HAP-1 (cell line): ENCODE measurements at regions not wholly inside any gene's neighbourhood (a gene's known extent, or its start where the extent isn't known, plus 50 kb on each side); places are given as distances from the start of the nearest gene placed in this dataset.

Experiments
- DNase-seq, 2 experiments: peaks; one replicate each; pipeline ENCODE4 v3.0.0-alpha.2; 2016 to 2020; ENCODE audit warnings: low spot score in 2 of 2
- H3K27me3 ChIP-seq: fragments of 250-450 bp; sonication (Bioruptor Pico); 2 replicates; pipeline ENCODE4 v1.5.1; 2020; ENCODE audit warnings: low read depth, mild to moderate bottlenecking, moderate library complexity
- H3K36me3 ChIP-seq: fragments of 250-450 bp; sonication (Bioruptor Pico); replicated peaks from 2 replicates; pipeline ENCODE4 v1.5.1; 2020; ENCODE audit warnings: mild to moderate bottlenecking
- H3K4me1 ChIP-seq: fragments of 250-450 bp; sonication (Bioruptor Pico); 2 replicates; pipeline ENCODE4 v1.5.1; 2020; ENCODE audit warnings: mild to moderate bottlenecking
- H3K4me3 ChIP-seq: fragments of 250-450 bp; sonication (Bioruptor Pico); 2 replicates; pipeline ENCODE4 v1.5.1; 2020; ENCODE audit warnings: mild to moderate bottlenecking, moderate library complexity
- H3K9me3 ChIP-seq: fragments of 250-450 bp; sonication (Bioruptor Pico); 2 replicates; pipeline ENCODE4 v1.5.1; 2020; ENCODE audit warnings: mild to moderate bottlenecking, moderate library complexity
- in situ Hi-C: fragments of 300-500 bp; cut with MboI; formaldehyde crosslinking; loops from 3 replicates; pipeline ENCODE4 v1.14.3; 2020; ENCODE audit warnings: low sequenced_read_pairs, inconsistent platforms, mixed read lengths

- H3K4me1 ChIP-seq, result no peaks in the 10 kb centered on the region
- H3K27me3 ChIP-seq, result no peaks in the 10 kb centered on the region
- in situ Hi-C loops, result loop anchor here (25.0 kb wide), 1 partner anchor 143 kb away; no protein-coding TSS in a partner anchor
- peak in 1 of 2 experiments; percentile 1 for DNase-seq
- H3K9me3 ChIP-seq, result no peaks in the 10 kb centered on the region
- H3K36me3 ChIP-seq, result no peaks in the 10 kb centered on the region
- no peak overlapping the region for H3K4me3 ChIP-seq
These were observed 180.1 kb upstream of the CST7 start for GRCh38 chr20:24768713-24769601.

DNA sequence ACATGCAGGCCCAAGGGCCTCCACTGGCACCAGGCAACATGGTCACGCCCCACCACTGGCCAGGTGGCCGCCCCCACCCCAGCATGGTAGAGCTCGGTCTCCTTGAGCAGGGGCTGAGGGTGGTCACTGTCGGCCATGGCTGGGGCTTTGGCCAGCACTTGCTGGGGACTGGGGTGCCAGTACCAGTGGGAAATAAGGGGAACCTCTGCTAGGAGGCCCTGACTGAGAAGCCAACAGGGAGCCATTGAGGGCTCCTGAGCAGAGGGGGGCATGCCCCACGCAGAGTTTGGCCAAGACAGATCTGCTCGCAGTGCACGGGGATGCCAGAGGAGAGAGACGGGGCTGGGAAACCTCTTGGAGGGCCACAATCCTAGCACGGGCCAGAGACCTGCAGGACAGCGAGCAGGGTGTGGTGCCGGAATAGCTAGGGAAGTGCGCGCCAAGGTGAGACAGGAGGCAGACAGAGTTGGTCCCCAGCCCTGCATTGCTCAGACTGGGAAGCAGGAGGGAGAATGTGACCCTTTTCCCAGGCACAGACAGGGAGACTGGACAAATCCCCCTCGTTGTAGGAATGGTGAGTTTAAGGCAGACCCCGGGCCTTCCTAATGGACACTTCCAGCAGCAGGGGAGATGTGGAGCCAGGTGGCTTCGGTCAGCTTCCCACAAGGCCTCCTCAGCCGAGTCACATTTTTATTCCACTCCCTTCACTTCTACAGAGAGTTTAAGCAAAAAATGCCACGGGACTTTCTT, 179.0 kb upstream of the CST7 start:
- peak in 1 of 2 experiments; percentile 3 for DNase-seq
- H3K4me1 ChIP-seq, result no peaks in the 10 kb centered on the region
- no peak overlapping the region for H3K4me3 ChIP-seq
- no peaks in the 10 kb centered on the region for H3K36me3 ChIP-seq
- no peaks in the 10 kb centered on the region for H3K9me3 ChIP-seq
- in situ Hi-C loops, result loop anchor here (25.0 kb wide), 1 partner anchor 142 kb away; no protein-coding TSS in a partner anchor
- no peaks in the 10 kb centered on the region for H3K27me3 ChIP-seq

- Histone ChIP-seq H3K27me3 (no peaks in the 10 kb centered on the region), H3K4me1 (no peaks in the 10 kb centered on the region), H3K36me3 (no peaks in the 10 kb centered on the region), H3K4me3 (no peak overlapping the region), H3K9me3 (no peaks in the 10 kb centered on the region)
- in situ Hi-C loops, result loop anchor here (25.0 kb wide), 1 partner anchor 141 kb away; no protein-coding TSS in a partner anchor
- peak in 1 of 2 experiments; percentile 5 for DNase-seq
These were observed 178.2 kb upstream of the CST7 start for GRCh38 chr20:24770628-24771541.

GRCh38 chr20:24771542-24772061, 177.5 kb upstream of the CST7 start:
- no peaks in the 10 kb centered on the region for H3K4me1 ChIP-seq

GRCh38 chr20:24772667-24773066, 176.4 kb upstream of the CST7 start:
- Histone ChIP-seq H3K9me3 (no peaks in the 10 kb centered on the region), H3K27me3 (no peaks in the 10 kb centered on the region), H3K4me1 (no peaks in the 10 kb centered on the region), H3K36me3 (no peaks in the 10 kb centered on the region), H3K4me3 (no peak overlapping the region)
- DNase-seq, result no peak
- in situ Hi-C loops, result loop anchor here (25.0 kb wide), 1 partner anchor 140 kb away; no protein-coding TSS in a partner anchor

More at GRCh38 chr20:24771542-24772061, 177.5 kb upstream of the CST7 start:
- Histone ChIP-seq H3K27me3 (no peaks in the 10 kb centered on the region), H3K36me3 (no peaks in the 10 kb centered on the region), H3K9me3 (no peaks in the 10 kb centered on the region), H3K4me3 (no peak overlapping the region)
- peak in 1 of 2 experiments; percentile 5 for DNase-seq
- in situ Hi-C loops, result loop anchor here (25.0 kb wide), 1 partner anchor 141 kb away; no protein-coding TSS in a partner anchor

GRCh38 chr20:24773168-24773567, 175.9 kb upstream of the CST7 start:
- H3K9me3 ChIP-seq, result no peaks in the 10 kb centered on the region
- H3K4me1 ChIP-seq, result no peaks in the 10 kb centered on the region

DNA sequence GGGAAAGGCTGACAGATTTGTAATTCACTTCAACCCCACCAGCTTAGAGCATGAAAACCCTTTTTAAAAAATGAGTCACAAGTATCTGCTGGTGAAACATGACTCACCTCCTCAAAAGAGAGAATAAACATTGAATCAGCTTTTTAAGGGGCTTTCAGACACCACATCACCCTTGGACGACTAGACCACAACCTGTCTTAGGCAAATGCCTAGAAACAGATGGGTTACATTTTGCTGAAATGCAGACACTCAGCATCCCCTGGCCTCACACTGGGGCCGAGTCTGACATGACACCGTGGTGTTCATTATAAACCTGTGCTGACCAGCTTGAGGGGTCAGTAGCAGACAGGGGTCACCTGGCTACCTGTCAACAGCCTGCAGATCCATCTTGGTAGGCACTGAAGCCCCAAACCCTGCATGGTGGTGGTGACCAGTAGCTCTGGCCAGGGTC, 175.3 kb upstream of the CST7 start:
- Histone ChIP-seq H3K4me1 (no peaks in the 10 kb centered on the region), H3K27me3 (no peaks in the 10 kb centered on the region), H3K36me3 (no peaks in the 10 kb centered on the region), H3K4me3 (no peak overlapping the region), H3K9me3 (no peaks in the 10 kb centered on the region)
- DNase-seq, result no peak
- in situ Hi-C loops, result loop anchor here (25.0 kb wide), 1 partner anchor 139 kb away; no protein-coding TSS in a partner anchor

More at GRCh38 chr20:24773168-24773567, 175.9 kb upstream of the CST7 start:
- Histone ChIP-seq H3K4me3 (no peak overlapping the region), H3K36me3 (no peaks in the 10 kb centered on the region), H3K27me3 (no peaks in the 10 kb centered on the region)
- in situ Hi-C loops, result loop anchor here (25.0 kb wide), 1 partner anchor 139 kb away; no protein-coding TSS in a partner anchor
- no peak for DNase-seq

DNA sequence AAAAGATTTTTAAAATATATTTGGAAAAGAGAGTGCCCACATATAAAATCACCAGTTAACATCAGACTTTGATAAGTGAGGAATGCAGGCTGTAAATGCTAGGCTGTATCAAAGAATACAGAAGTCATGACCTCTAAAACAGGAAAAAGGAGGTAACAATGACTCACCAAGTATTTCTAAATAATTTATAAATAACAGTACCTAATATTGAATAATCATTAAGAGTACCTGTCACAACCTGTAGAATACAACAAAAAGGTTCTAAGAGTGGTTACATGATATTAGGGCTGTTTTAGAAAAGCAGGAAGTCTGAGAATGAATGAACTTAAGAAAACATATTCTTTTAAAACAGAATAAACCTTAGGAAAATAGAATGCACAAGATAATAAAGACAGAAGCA, 173.1 kb upstream of the CST7 start:
- Histone ChIP-seq H3K9me3 (no peaks in the 10 kb centered on the region), H3K36me3 (no peaks in the 10 kb centered on the region), H3K27me3 (no peaks in the 10 kb centered on the region), H3K4me1 (no peaks in the 10 kb centered on the region), H3K4me3 (no peak overlapping the region)
- no peak for DNase-seq
- in situ Hi-C loops, result no loop called here

GRCh38 chr20:24776755-24777271, 172.3 kb upstream of the CST7 start:
- Histone ChIP-seq H3K27me3 (no peaks in the 10 kb centered on the region), H3K4me3 (no peak overlapping the region)
- in situ Hi-C loops, result no loop called here

DNA sequence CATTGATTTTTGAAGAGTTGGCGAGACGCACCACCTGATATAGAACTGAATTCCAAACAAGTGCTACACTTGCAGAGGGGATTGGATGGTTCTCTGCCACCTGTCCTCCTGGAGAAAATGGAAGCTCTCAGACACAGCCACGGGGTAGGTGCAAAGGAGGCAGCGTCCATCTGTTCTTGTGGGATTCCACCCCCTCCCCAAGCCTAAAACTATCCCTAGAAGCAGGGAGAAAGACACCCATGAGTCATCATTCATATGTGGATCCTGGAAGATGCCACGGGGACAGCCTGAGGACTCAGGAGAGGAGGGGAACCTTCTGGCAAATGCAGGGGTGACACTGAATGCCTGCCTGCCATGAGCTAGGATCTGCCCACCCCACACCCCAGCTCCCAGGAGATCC, 171.3 kb upstream of the CST7 start:
- Histone ChIP-seq H3K4me3 (no peak overlapping the region), H3K4me1 (no peaks in the 10 kb centered on the region), H3K36me3 (no peaks in the 10 kb centered on the region), H3K27me3 (no peaks in the 10 kb centered on the region), H3K9me3 (no peaks in the 10 kb centered on the region)
- in situ Hi-C loops, result no loop called here
- no peak for DNase-seq

More at GRCh38 chr20:24776755-24777271, 172.3 kb upstream of the CST7 start:
- DNase-seq, result no peak
- Histone ChIP-seq H3K4me1 (no peaks in the 10 kb centered on the region), H3K9me3 (no peaks in the 10 kb centered on the region), H3K36me3 (no peaks in the 10 kb centered on the region)

DNA sequence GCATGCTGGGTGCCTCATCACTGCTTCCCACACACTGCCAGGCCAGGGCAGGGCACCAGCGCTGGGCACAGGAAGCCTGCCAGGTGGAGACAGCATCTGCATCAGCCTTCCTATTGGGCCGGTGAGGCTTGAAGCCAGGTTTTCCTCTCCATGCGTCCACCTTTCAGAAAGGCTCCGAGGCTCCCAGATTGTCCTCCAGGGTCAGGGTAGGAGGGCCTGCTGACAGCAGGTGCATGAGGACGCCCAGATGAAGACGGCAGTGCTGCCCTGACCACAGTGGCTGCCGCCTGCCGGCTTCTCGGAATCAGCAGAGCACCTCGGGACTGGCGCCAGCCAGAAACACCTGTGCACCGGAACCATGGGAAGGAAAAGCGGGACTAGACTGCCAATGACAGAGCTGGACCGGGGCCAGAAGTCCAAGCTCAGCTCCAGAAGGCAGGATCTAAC, 170.5 kb upstream of the CST7 start:
- Histone ChIP-seq H3K4me1 (no peaks in the 10 kb centered on the region), H3K4me3 (no peak overlapping the region), H3K27me3 (no peaks in the 10 kb centered on the region), H3K9me3 (no peaks in the 10 kb centered on the region), H3K36me3 (no peaks in the 10 kb centered on the region)
- in situ Hi-C loops, result no loop called here
- no peak for DNase-seq

DNA sequence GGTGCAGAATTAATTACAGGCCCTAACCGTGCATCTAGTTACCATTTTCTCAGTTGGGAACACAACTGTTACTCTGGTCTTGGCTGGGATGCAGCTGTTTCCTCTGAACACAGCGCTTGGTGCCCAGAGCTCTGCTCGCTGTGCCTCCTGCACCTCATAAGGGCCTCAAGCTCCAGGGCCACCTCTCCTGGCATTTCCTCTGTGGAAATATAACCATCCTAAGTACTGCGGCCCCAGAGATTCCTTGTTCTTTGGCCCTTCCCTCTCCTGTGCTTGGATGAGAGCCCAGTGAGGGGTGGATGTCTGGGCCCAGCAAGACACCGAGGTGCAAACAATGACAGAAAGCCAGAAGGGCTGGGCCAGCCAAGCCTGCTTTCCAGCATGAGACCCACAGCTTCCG, 169.9 kb upstream of the CST7 start:
- no peak for DNase-seq
- H3K9me3 ChIP-seq, result no peaks in the 10 kb centered on the region
- no peaks in the 10 kb centered on the region for H3K27me3 ChIP-seq
- no peaks in the 10 kb centered on the region for H3K4me1 ChIP-seq
- in situ Hi-C loops, result no loop called here
- H3K36me3 ChIP-seq, result no peaks in the 10 kb centered on the region
- no peak overlapping the region for H3K4me3 ChIP-seq
